BJ (cell line): ENCODE measurements at regions not wholly inside any gene's neighbourhood (a gene's known extent, or its start where the extent isn't known, plus 50 kb on each side); places are given as distances from the start of the nearest gene placed in this dataset.

Experiments
- CTCF ChIA-PET: fragments of 350-600 bp; formaldehyde crosslinking; extraction: SDS; loops from one replicate; lab custom pipeline; 2021; ENCODE audit warnings: antibody characterized with exemption, inconsistent platforms; lab: Yijun Ruan, JAX
- POLR2A ChIA-PET: fragments of 300-600 bp; sonication (Branson Sonifier 250); formaldehyde crosslinking; extraction: SDS; loops from one replicate; lab custom pipeline; 2021; ENCODE audit warnings: antibody characterized with exemption; lab: Charles Lee
- DNase-seq: peaks from one replicate; pipeline ENCODE4 v3.0.0-alpha.2; 2011; ENCODE audit warnings: low read depth
- H3K27me3 ChIP-seq: 2 replicates; pipeline ENCODE4 v1.6.0; 2011; ENCODE audit warnings: low read length; ENCODE audit not compliant: control insufficient read depth, insufficient read depth
- H3K36me3 ChIP-seq: 2 replicates; pipeline ENCODE4 v1.5.1; 2011; ENCODE audit warnings: low read length; ENCODE audit not compliant: control insufficient read depth, insufficient read depth
- H3K4me3 ChIP-seq: 2 replicates; pipeline ENCODE4 v1.5.1; 2011; ENCODE audit warnings: low read depth, mild to moderate bottlenecking, control low read depth, low read length
- CTCF ChIP-seq: IDR thresholded peaks from 2 replicates; pipeline ENCODE4 v1.5.1; 2011; ENCODE audit warnings: low read depth, mild to moderate bottlenecking, control low read depth, inconsistent platforms, low read length, moderate library complexity; ENCODE audit not compliant: insufficient read depth

GRCh38 chr7:4319280-4319679 is 362.8 kb upstream of the FOXK1 start:
- H3K27me3 ChIP-seq: no peaks in the 10 kb centered on the region
- CTCF ChIA-PET: no interaction called here
- POLR2A ChIA-PET: no interaction called here

GRCh38 chr7:4325732-4326131 is 356.4 kb upstream of the FOXK1 start:
- H3K4me3 ChIP-seq: no peak overlapping the region
- H3K27me3 ChIP-seq: no peaks in the 10 kb centered on the region
- DNase-seq: no peak
- ChIA-PET CTCF (no interaction called here), POLR2A (no interaction called here)
- H3K36me3 ChIP-seq: no peaks in the 10 kb centered on the region
- no peak for TF ChIP-seq CTCF

More at GRCh38 chr7:4319280-4319679, 362.8 kb upstream of the FOXK1 start:
- TF ChIP-seq CTCF: no peak
- Histone ChIP-seq H3K4me3 (no peak overlapping the region), H3K36me3 (no peaks in the 10 kb centered on the region)
- no peak for DNase-seq

- no peak overlapping the region for H3K4me3 ChIP-seq
- POLR2A ChIA-PET: no interaction called here
- no peak for DNase-seq
- no peaks in the 10 kb centered on the region for H3K36me3 ChIP-seq
- H3K27me3 ChIP-seq: no peaks in the 10 kb centered on the region
- CTCF ChIA-PET: no interaction called here
- no peak for TF ChIP-seq CTCF
Measured at GRCh38 chr7:4331711-4332110, 350.4 kb upstream of the FOXK1 start.

- no peaks in the 10 kb centered on the region for H3K27me3 ChIP-seq
- POLR2A ChIA-PET: no interaction called here
- no peaks in the 10 kb centered on the region for H3K36me3 ChIP-seq
- CTCF ChIA-PET: no interaction called here
- DNase-seq: no peak
- TF ChIP-seq CTCF: no peak
- no peak overlapping the region for H3K4me3 ChIP-seq
Measured at GRCh38 chr7:4338556-4338955, 343.5 kb upstream of the FOXK1 start.

- no peak overlapping the region for H3K4me3 ChIP-seq
- POLR2A ChIA-PET: no interaction called here
- H3K27me3 ChIP-seq: no peaks in the 10 kb centered on the region
- DNase-seq: no peak
- H3K36me3 ChIP-seq: no peaks in the 10 kb centered on the region
- TF ChIP-seq CTCF: no peak
- CTCF ChIA-PET: no interaction called here
Measured at GRCh38 chr7:4343272-4344247, 338.5 kb upstream of the FOXK1 start.
